Trophoblast cell (in vitro differentiated cells and primary cell): ENCODE measurements at regions not wholly inside any gene's neighbourhood (a gene's known extent, or its start where the extent isn't known, plus 50 kb on each side); places are given as distances from the start of the nearest gene placed in this dataset.

Source experiments
- DNase-seq, 2 donors: peaks; one replicate each; pipeline ENCODE4 v3.0.0-alpha.2; 2016
- H2AFZ ChIP-seq: 2 replicates; pipeline ENCODE4 v1.6.1; 2013; ENCODE audit warnings: low read length, moderate library complexity, mild to moderate bottlenecking; ENCODE audit not compliant: insufficient read depth, poor library complexity
- H2AK5ac ChIP-seq: 2 replicates; pipeline ENCODE4 v1.6.1; 2013; ENCODE audit warnings: mild to moderate bottlenecking, low read length
- H2BK120ac ChIP-seq: 2 replicates; pipeline ENCODE4 v1.6.1; 2013; ENCODE audit warnings: low read length, mild to moderate bottlenecking, moderate library complexity; ENCODE audit not compliant: insufficient read depth, poor library complexity
- H2BK12ac ChIP-seq: 2 replicates; pipeline ENCODE4 v1.6.1; 2013; ENCODE audit warnings: mild to moderate bottlenecking, low read length, moderate library complexity
- H2BK5ac ChIP-seq: 2 replicates; pipeline ENCODE4 v1.6.1; 2013; ENCODE audit warnings: low read length, low read depth, moderate library complexity, mild to moderate bottlenecking; ENCODE audit not compliant: poor library complexity
- H3K14ac ChIP-seq: 2 replicates; pipeline ENCODE4 v1.6.1; 2013; ENCODE audit warnings: mild to moderate bottlenecking, low read length
- H3K18ac ChIP-seq: 2 replicates; pipeline ENCODE4 v1.6.1; 2013; ENCODE audit warnings: mild to moderate bottlenecking, low read length
- H3K23ac ChIP-seq: 2 replicates; pipeline ENCODE4 v1.6.1; 2013; ENCODE audit warnings: low read length
- H3K27ac ChIP-seq: 2 replicates; pipeline ENCODE4 v1.5.1; 2013; ENCODE audit warnings: low read depth, mild to moderate bottlenecking, inconsistent platforms, low read length, moderate library complexity
- H3K27me3 ChIP-seq: 2 replicates; pipeline ENCODE4 v1.6.1; 2013; ENCODE audit warnings: inconsistent platforms, mild to moderate bottlenecking, low read length, moderate library complexity; ENCODE audit not compliant: insufficient read depth
- H3K36me3 ChIP-seq, 2 experiments: 1 replicate in 1 of 2; 2 replicates in 1 of 2; pipeline ENCODE4 v1.6.1; 2013; ENCODE audit warnings: low read length in 2 of 2, mild to moderate bottlenecking in 2 of 2, moderate library complexity in 1 of 2; ENCODE audit not compliant: insufficient read depth in 2 of 2, control insufficient read depth in 1 of 2
- H3K4ac ChIP-seq: 2 replicates; pipeline ENCODE4 v1.6.1; 2013; ENCODE audit warnings: low read depth, mild to moderate bottlenecking, low read length, moderate library complexity
- H3K4me1 ChIP-seq, 2 experiments: 1 replicate in 1 of 2; 2 replicates in 1 of 2; pipeline ENCODE4 v1.6.1; 2013; ENCODE audit warnings: low read length in 2 of 2, mild to moderate bottlenecking in 2 of 2, moderate library complexity in 1 of 2; ENCODE audit not compliant: insufficient read depth in 2 of 2, control insufficient read depth in 1 of 2
- H3K4me2 ChIP-seq: 2 replicates; pipeline ENCODE4 v1.6.1; 2013; ENCODE audit warnings: inconsistent platforms, mild to moderate bottlenecking, low read length, moderate library complexity
- H3K4me3 ChIP-seq: 2 replicates; pipeline ENCODE4 v1.5.1; 2013; ENCODE audit warnings: mild to moderate bottlenecking, low read depth, low read length, inconsistent platforms
- H3K79me1 ChIP-seq: one replicate; pipeline ENCODE4 v1.6.1; 2013; ENCODE audit warnings: low read length
- H3K79me2 ChIP-seq: 2 replicates; pipeline ENCODE4 v1.6.1; 2013; ENCODE audit warnings: low read length, mild to moderate bottlenecking; ENCODE audit not compliant: control insufficient read depth, insufficient read depth, poor library complexity
- H3K9ac ChIP-seq: 2 replicates; pipeline ENCODE4 v1.6.1; 2013; ENCODE audit warnings: mild to moderate bottlenecking, low read length
- H3K9me3 ChIP-seq: 2 replicates; pipeline ENCODE4 v1.6.1; 2013; ENCODE audit warnings: low read depth, mild to moderate bottlenecking, control low read depth, inconsistent platforms, low read length; ENCODE audit not compliant: insufficient read depth
- H4K12ac ChIP-seq: 2 replicates; pipeline ENCODE4 v1.6.1; 2013; ENCODE audit warnings: low read depth, mild to moderate bottlenecking, low read length, moderate library complexity
- H4K8ac ChIP-seq: 2 replicates; pipeline ENCODE4 v1.6.1; 2013; ENCODE audit warnings: low read depth, mild to moderate bottlenecking, low read length, moderate library complexity
- H4K91ac ChIP-seq: one replicate; pipeline ENCODE4 v1.6.1; 2013; ENCODE audit warnings: low read depth, mild to moderate bottlenecking, low read length, moderate library complexity
- WGBS: extraction: QIAGEN DNeasy Blood & Tissue Kit; methylation state at CpG from one replicate; pipeline ENCODE4 v1.1.7; 2013; ENCODE audit warnings: missing lambda C conversion rate; ENCODE audit not compliant: insufficient read length, insufficient coverage; ENCODE audit errors: extremely low coverage; 5-methylcytosine and 5-hydroxymethylcytosine counted together

GRCh38 chr3:150104564-150104963 is 133.9 kb upstream of the PFN2 start:
- no peak overlapping the region for H3K4me3 ChIP-seq
- peak overlapping the region; percentile 60 for H4K8ac ChIP-seq
- peaks cover 0 to 10% of the 10 kb centered on the region in 2 experiments for H3K4me1 ChIP-seq
- peak overlapping the region; percentile 56 for H2BK5ac ChIP-seq
- no peaks in the 10 kb centered on the region for H3K36me3 ChIP-seq
- DNase-seq = no peak
- no peaks in the 10 kb centered on the region for H3K9me3 ChIP-seq
- H3K27ac ChIP-seq = no peak overlapping the region
- H3K4ac ChIP-seq = no peak overlapping the region
- no peak overlapping the region for H3K4me2 ChIP-seq
- no peak overlapping the region for H2AFZ ChIP-seq
- H3K79me1 ChIP-seq = peaks cover 25% of the 10 kb centered on the region
- peak overlapping the region; percentile 76 for H2BK120ac ChIP-seq
- no peak overlapping the region for H3K9ac ChIP-seq
- peak overlapping the region; percentile 36 for H2BK12ac ChIP-seq
- H3K79me2 ChIP-seq = peaks cover 5% of the 10 kb centered on the region
- no peak overlapping the region for H3K18ac ChIP-seq
- no peaks in the 10 kb centered on the region for H3K27me3 ChIP-seq
- no CpG with 5 or more reads among the region's 3 CpGs for WGBS
- no peak overlapping the region for H3K14ac ChIP-seq
- peak overlapping the region; percentile 28 for H4K91ac ChIP-seq
- no peak overlapping the region for H3K23ac ChIP-seq
- H4K12ac ChIP-seq = no peak overlapping the region
- no peak overlapping the region for H2AK5ac ChIP-seq

GRCh38 chr3:150101016-150101415 is 130.3 kb upstream of the PFN2 start:
- Histone ChIP-seq H3K79me1 (peaks cover 15% of the 10 kb centered on the region), H4K91ac (no peak overlapping the region), H2AFZ (no peak overlapping the region), H3K4me1 (peaks cover 3 to 7% of the 10 kb centered on the region in 2 experiments), H2BK120ac (no peak overlapping the region), H3K4ac (no peak overlapping the region), H3K27ac (no peak overlapping the region), H3K9ac (no peak overlapping the region), H2BK5ac (no peak overlapping the region), H4K8ac (no peak overlapping the region), H3K18ac (no peak overlapping the region), H3K14ac (no peak overlapping the region), H4K12ac (no peak overlapping the region), H3K9me3 (no peaks in the 10 kb centered on the region), H3K27me3 (no peaks in the 10 kb centered on the region), H2BK12ac (no peak overlapping the region), H2AK5ac (no peak overlapping the region), H3K4me2 (no peak overlapping the region), H3K79me2 (peaks cover 2% of the 10 kb centered on the region), H3K23ac (no peak overlapping the region), H3K4me3 (no peak overlapping the region), H3K36me3 (no peaks in the 10 kb centered on the region)
- DNase-seq = no peak
- no CpG with 5 or more reads among the region's 1 CpG for WGBS

GRCh38 chr3:150098621-150099020 is 127.9 kb upstream of the PFN2 start:
- H2BK120ac ChIP-seq = no peak overlapping the region
- peaks cover 18% of the 10 kb centered on the region for H3K79me1 ChIP-seq
- no peaks in the 10 kb centered on the region for H3K27me3 ChIP-seq
- no peaks in the 10 kb centered on the region for H3K9me3 ChIP-seq
- peak overlapping the region; percentile 80 for H2BK12ac ChIP-seq
- H4K12ac ChIP-seq = no peak overlapping the region
- H3K18ac ChIP-seq = no peak overlapping the region
- no peak overlapping the region for H3K4me2 ChIP-seq
- H3K4me1 ChIP-seq = peaks cover 11 to 12% of the 10 kb centered on the region in 2 experiments
- no peak overlapping the region for H2AK5ac ChIP-seq
- peaks cover 4% of the 10 kb centered on the region for H3K79me2 ChIP-seq
- no peak overlapping the region for H3K4me3 ChIP-seq
- H3K36me3 ChIP-seq = no peaks in the 10 kb centered on the region
- no peak overlapping the region for H4K8ac ChIP-seq
- no peak overlapping the region for H3K4ac ChIP-seq
- no peak overlapping the region for H3K27ac ChIP-seq
- no peak for DNase-seq
- no peak overlapping the region for H3K14ac ChIP-seq
- no peak overlapping the region for H2BK5ac ChIP-seq
- no peak overlapping the region for H2AFZ ChIP-seq
- WGBS = no CpG with 5 or more reads among the region's 3 CpGs
- no peak overlapping the region for H3K9ac ChIP-seq
- no peak overlapping the region for H3K23ac ChIP-seq
- no peak overlapping the region for H4K91ac ChIP-seq

DNA sequence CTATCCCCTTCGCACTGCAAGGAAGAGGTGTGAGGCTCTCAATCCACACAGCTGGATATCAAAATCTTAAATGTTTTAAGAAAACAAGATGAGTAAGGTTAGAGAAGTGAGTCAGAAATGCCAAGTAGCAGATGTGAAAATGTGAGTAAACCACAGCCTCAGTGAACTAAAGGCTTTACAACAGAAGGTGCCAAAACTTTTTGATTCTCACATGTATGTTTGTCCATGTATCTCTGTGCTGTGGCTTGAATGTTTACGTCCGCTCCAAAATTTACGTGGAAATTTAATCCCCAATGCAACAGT is 126.8 kb upstream of the PFN2 start:
- H3K4me2 ChIP-seq = no peak overlapping the region
- H3K27ac ChIP-seq = no peak overlapping the region
- peak overlapping the region; percentile 3 for H2AK5ac ChIP-seq
- H2AFZ ChIP-seq = no peak overlapping the region
- H3K4me1 ChIP-seq = peaks cover 13 to 14% of the 10 kb centered on the region in 2 experiments
- H3K79me1 ChIP-seq = peaks cover 24% of the 10 kb centered on the region
- no peak overlapping the region for H3K18ac ChIP-seq
- H3K23ac ChIP-seq = no peak overlapping the region
- peaks cover 4% of the 10 kb centered on the region for H3K79me2 ChIP-seq
- no peaks in the 10 kb centered on the region for H3K36me3 ChIP-seq
- DNase-seq = no peak
- no peak overlapping the region for H2BK120ac ChIP-seq
- no CpG with 5 or more reads among the region's 4 CpGs for WGBS
- peak overlapping the region; percentile 74 for H4K91ac ChIP-seq
- H3K9ac ChIP-seq = no peak overlapping the region
- H3K4me3 ChIP-seq = no peak overlapping the region
- no peaks in the 10 kb centered on the region for H3K9me3 ChIP-seq
- no peak overlapping the region for H4K8ac ChIP-seq
- H2BK5ac ChIP-seq = no peak overlapping the region
- H4K12ac ChIP-seq = no peak overlapping the region
- H3K27me3 ChIP-seq = no peaks in the 10 kb centered on the region
- peak overlapping the region; percentile 81 for H2BK12ac ChIP-seq
- no peak overlapping the region for H3K4ac ChIP-seq
- H3K14ac ChIP-seq = no peak overlapping the region
